ENCODE measurements at regions not wholly inside any gene's neighbourhood (a gene's known extent, or its start where the extent isn't known, plus 50 kb on each side); places are given as distances from the start of the nearest gene placed in this dataset.

DNA sequence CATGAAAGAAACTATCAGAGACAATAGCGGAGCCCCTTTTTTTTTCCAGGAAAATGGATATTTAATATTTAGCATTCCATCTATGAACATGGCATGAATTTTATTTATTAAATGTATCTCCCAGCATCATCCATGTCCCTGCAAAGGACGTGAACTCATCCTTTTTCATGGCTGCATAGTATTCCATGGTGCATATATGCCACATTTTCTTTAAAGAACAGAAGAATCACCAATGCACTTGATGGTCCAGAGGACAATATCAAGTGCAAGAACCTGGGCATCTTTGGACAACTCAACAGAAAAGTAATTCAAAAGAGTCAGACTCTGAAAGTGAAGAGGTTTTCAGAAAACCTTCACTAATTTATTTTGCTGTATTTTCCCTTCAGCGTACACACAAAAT lies 133.0 kb upstream of the SLC7A14 start:
- H3F3A ChIP-seq (replicated peaks; ENCODE audit: insufficient read depth) = peaks cover 26% of the 10 kb centered on the region
- no peaks in the 10 kb centered on the region for H3K9me2 ChIP-seq
- ChIA-PET CTCF (interaction anchor here (0.9 to 2.3 kb wide), 3 partner anchors 9 to 288 kb away, joined by 3 to 6 read pairs (median 3); no protein-coding TSS in a partner anchor), POLR2A (no interaction called here)
- H2AFZ ChIP-seq (ENCODE audit: low read depth) = no peak overlapping the region
- no peaks in the 10 kb centered on the region for H3K27me3 ChIP-seq (ENCODE audit: insufficient read depth)
- H3K9ac ChIP-seq = no peak overlapping the region
- WGBS (ENCODE audit: low lambda C conversion rate) = 83% methylated on average over 3 of the region's 3 CpGs
- H3K4me3 ChIP-seq (ENCODE audit: low read depth in 2 of 2, low read length in 1 of 2) = no peak overlapping the region
- H3K4me1 ChIP-seq (ENCODE audit: control insufficient read depth in 1 of 2, insufficient read depth in 2 of 2, low read depth in 1 of 2, low read length in 1 of 2) = peaks cover under 1 to 9% of the 10 kb centered on the region in 2 experiments; a peak in 3 of 4 replicates
- H3K4me2 ChIP-seq = no peak overlapping the region
- no peak for DNase-seq
- no peak overlapping the region for H3K27ac ChIP-seq (ENCODE audit: low read depth in 2 of 2, low read length in 1 of 2)
- H3K9me3 ChIP-seq = no peaks in the 10 kb centered on the region
- H3K36me3 ChIP-seq (replicated peaks in 1 of 2; ENCODE audit: control insufficient read depth in 1 of 2, insufficient read depth in 2 of 2, low read length in 1 of 2) = no peaks in the 10 kb centered on the region
- no peaks in the 10 kb centered on the region for H4K20me1 ChIP-seq (ENCODE audit: insufficient read depth)
- TF ChIP-seq RAD21 (IDR thresholded peaks at IDR 0.05; ENCODE audit: low read length) = no peak
- no peak for TF ChIP-seq RCOR1 (IDR thresholded peaks at IDR 0.05; ENCODE audit: low read length)
- no peak for TF ChIP-seq YY1 (IDR thresholded peaks at IDR 0.05; ENCODE audit: low read depth)
- TF ChIP-seq, protein P1, sequence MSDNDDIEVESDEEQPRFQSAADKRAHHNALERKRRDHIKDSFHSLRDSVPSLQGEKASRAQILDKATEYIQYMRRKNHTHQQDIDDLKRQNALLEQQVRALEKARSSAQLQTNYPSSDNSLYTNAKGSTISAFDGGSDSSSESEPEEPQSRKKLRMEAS (IDR thresholded peaks at IDR 0.05; ENCODE audit: low read depth) = no peak
- no peak for TF ChIP-seq JUND (IDR thresholded peaks at IDR 0.05)
- TF ChIP-seq USF1 (IDR thresholded peaks at IDR 0.05; ENCODE audit: borderline replicate concordance, low read depth) = no peak
- TF ChIP-seq, protein P2, sequence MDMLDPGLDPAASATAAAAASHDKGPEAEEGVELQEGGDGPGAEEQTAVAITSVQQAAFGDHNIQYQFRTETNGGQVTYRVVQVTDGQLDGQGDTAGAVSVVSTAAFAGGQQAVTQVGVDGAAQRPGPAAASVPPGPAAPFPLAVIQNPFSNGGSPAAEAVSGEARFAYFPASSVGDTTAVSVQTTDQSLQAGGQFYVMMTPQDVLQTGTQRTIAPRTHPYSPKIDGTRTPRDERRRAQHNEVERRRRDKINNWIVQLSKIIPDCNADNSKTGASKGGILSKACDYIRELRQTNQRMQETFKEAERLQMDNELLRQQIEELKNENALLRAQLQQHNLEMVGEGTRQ (IDR thresholded peaks at IDR 0.05; ENCODE audit: borderline replicate concordance, low read depth, low read length) = no peak
- no peak for TF ChIP-seq ELF1 (IDR thresholded peaks at IDR 0.05)
- no peak for TF ChIP-seq RXRA (IDR thresholded peaks at IDR 0.05; ENCODE audit: borderline replicate concordance, low read depth)
- TF ChIP-seq ZBTB33 (IDR thresholded peaks at IDR 0.05; ENCODE audit: borderline replicate concordance, low read depth) = no peak
- no peak for TF ChIP-seq TEAD4 (IDR thresholded peaks at IDR 0.05; ENCODE audit: borderline replicate concordance, insufficient read depth)
- TF ChIP-seq TAF1 (IDR thresholded peaks at IDR 0.05; ENCODE audit: borderline replicate concordance, low read depth, low read length) = no peak
- TF ChIP-seq, protein P3, sequence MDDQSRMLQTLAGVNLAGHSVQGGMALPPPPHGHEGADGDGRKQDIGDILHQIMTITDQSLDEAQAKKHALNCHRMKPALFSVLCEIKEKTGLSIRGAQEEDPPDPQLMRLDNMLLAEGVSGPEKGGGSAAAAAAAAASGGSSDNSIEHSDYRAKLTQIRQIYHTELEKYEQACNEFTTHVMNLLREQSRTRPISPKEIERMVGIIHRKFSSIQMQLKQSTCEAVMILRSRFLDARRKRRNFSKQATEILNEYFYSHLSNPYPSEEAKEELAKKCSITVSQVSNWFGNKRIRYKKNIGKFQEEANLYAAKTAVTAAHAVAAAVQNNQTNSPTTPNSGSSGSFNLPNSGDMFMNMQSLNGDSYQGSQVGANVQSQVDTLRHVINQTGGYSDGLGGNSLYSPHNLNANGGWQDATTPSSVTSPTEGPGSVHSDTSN (IDR thresholded peaks at IDR 0.05) = no peak
- TF ChIP-seq, protein P4, sequence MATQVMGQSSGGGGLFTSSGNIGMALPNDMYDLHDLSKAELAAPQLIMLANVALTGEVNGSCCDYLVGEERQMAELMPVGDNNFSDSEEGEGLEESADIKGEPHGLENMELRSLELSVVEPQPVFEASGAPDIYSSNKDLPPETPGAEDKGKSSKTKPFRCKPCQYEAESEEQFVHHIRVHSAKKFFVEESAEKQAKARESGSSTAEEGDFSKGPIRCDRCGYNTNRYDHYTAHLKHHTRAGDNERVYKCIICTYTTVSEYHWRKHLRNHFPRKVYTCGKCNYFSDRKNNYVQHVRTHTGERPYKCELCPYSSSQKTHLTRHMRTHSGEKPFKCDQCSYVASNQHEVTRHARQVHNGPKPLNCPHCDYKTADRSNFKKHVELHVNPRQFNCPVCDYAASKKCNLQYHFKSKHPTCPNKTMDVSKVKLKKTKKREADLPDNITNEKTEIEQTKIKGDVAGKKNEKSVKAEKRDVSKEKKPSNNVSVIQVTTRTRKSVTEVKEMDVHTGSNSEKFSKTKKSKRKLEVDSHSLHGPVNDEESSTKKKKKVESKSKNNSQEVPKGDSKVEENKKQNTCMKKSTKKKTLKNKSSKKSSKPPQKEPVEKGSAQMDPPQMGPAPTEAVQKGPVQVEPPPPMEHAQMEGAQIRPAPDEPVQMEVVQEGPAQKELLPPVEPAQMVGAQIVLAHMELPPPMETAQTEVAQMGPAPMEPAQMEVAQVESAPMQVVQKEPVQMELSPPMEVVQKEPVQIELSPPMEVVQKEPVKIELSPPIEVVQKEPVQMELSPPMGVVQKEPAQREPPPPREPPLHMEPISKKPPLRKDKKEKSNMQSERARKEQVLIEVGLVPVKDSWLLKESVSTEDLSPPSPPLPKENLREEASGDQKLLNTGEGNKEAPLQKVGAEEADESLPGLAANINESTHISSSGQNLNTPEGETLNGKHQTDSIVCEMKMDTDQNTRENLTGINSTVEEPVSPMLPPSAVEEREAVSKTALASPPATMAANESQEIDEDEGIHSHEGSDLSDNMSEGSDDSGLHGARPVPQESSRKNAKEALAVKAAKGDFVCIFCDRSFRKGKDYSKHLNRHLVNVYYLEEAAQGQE (IDR thresholded peaks at IDR 0.05; ENCODE audit: low read depth, low read length) = no peak
- no peak for TF ChIP-seq IRF3 (IDR thresholded peaks at IDR 0.05; ENCODE audit: low read depth, low read length)
- no peak for TF ChIP-seq MXI1 (IDR thresholded peaks at IDR 0.05; ENCODE audit: low read depth, low read length)
- TF ChIP-seq SMC3 (IDR thresholded peaks at IDR 0.05; ENCODE audit: low read depth, low read length) = no peak
- TF ChIP-seq FOXM1 (IDR thresholded peaks at IDR 0.05; ENCODE audit: low read depth) = no peak
- TF ChIP-seq NRF1 (IDR thresholded peaks at IDR 0.05; ENCODE audit: low read depth, low read length) = no peak
- H3K79me2 ChIP-seq (ENCODE audit: insufficient read depth) = no peaks in the 10 kb centered on the region

Data from SK-N-SH (cell line).